Islet precursor cell (in vitro differentiated cells): ENCODE measurements at regions not wholly inside any gene's neighbourhood (a gene's known extent, or its start where the extent isn't known, plus 50 kb on each side); places are given as distances from the start of the nearest gene placed in this dataset.

ENCODE experiments used
- DNase-seq: peaks from one replicate; pipeline ENCODE4 v3.0.0-alpha.2; 2018

- no peak for DNase-seq
Measured at GRCh38 chr10:78277314-78278057, 243.8 kb downstream of the RPS24 start.

GRCh38 chr10:78278058-78278404, 244.4 kb downstream of the RPS24 start:
- peak; percentile 85 for DNase-seq

GRCh38 chr10:78279756-78280155, 246.1 kb downstream of the RPS24 start:
- no peak for DNase-seq

GRCh38 chr10:78280604-78281003, 246.9 kb downstream of the RPS24 start:
- DNase-seq: no peak

GRCh38 chr10:78281627-78282026, 248.0 kb downstream of the RPS24 start:
- no peak for DNase-seq

GRCh38 chr10:78283069-78283682, 249.5 kb downstream of the RPS24 start:
- no peak for DNase-seq

- DNase-seq: no peak
Measured at GRCh38 chr10:78284381-78284780, 250.7 kb downstream of the RPS24 start.

GRCh38 chr10:78285226-78285625, 251.6 kb downstream of the RPS24 start:
- DNase-seq: no peak

- DNase-seq: no peak
Measured at GRCh38 chr10:78286186-78286585, 252.5 kb downstream of the RPS24 start.

GRCh38 chr10:78286668-78287067, 253.0 kb downstream of the RPS24 start:
- DNase-seq: no peak

GRCh38 chr10:78287618-78288017, 254.0 kb downstream of the RPS24 start:
- DNase-seq: no peak

- no peak for DNase-seq
Measured at GRCh38 chr10:78288663-78289062, 255.0 kb downstream of the RPS24 start.

GRCh38 chr10:78290131-78290750, 256.6 kb downstream of the RPS24 start:
- peak; percentile 80 for DNase-seq

GRCh38 chr10:78291722-78292121, 258.1 kb downstream of the RPS24 start:
- no peak for DNase-seq

- DNase-seq: no peak
Measured at GRCh38 chr10:78292250-78292981, 258.8 kb downstream of the RPS24 start.

- peak; percentile 97 for DNase-seq
Measured at GRCh38 chr10:78292982-78293865, 259.6 kb downstream of the RPS24 start.

- no peak for DNase-seq
Measured at GRCh38 chr10:78295242-78295641, 261.6 kb downstream of the RPS24 start.

- DNase-seq: no peak
Measured at GRCh38 chr10:78296785-78297184, 263.1 kb downstream of the RPS24 start.

GRCh38 chr10:78297997-78298396, 264.3 kb downstream of the RPS24 start:
- no peak for DNase-seq

GRCh38 chr10:78298835-78299234, 265.2 kb downstream of the RPS24 start:
- peak; percentile 39 for DNase-seq

GRCh38 chr10:78299851-78300468, 266.3 kb downstream of the RPS24 start:
- peak; percentile 32 for DNase-seq

- no peak for DNase-seq
Measured at GRCh38 chr10:78300526-78300925, 266.9 kb downstream of the RPS24 start.
